Transverse colon (tissue), 4 donors: ENCODE measurements at regions not wholly inside any gene's neighbourhood (a gene's known extent, or its start where the extent isn't known, plus 50 kb on each side); places are given as distances from the start of the nearest gene placed in this dataset.

Experiments
- DNase-seq: peaks from one replicate; pipeline ENCODE4 v3.0.0-alpha.2; 2019
- H3K27ac ChIP-seq, 4 donors: fragments of 200-600 bp; sonication (generic); 2 replicates each; pipeline ENCODE4 v1.5.1; 2016 to 2018; ENCODE audit warnings: inconsistent platforms in 4 of 4
- H3K27me3 ChIP-seq: fragments of 200-600 bp; sonication (generic); 2 replicates; pipeline ENCODE4 v1.5.1; 2017; ENCODE audit warnings: inconsistent platforms
- H3K36me3 ChIP-seq, 4 donors: fragments of 200-600 bp; sonication (generic); 2 replicates each; pipeline ENCODE4 v1.5.1; 2017 to 2019; ENCODE audit warnings: inconsistent platforms in 4 of 4
- H3K4me1 ChIP-seq, 4 donors: fragments of 200-600 bp; sonication (generic); 2 replicates each; pipeline ENCODE4 v1.5.1; 2017 to 2020; ENCODE audit warnings: inconsistent platforms in 4 of 4
- H3K4me3 ChIP-seq, 4 donors: fragments of 200-600 bp; sonication (generic); 1 replicate in 1 of 4; 2 replicates in 3 of 4; pipeline versions ENCODE4 v1.5.1 to v1.6.1; 2017 to 2019; ENCODE audit warnings: inconsistent platforms in 4 of 4
- H3K9me3 ChIP-seq, 2 donors: fragments of 200-600 bp; sonication (generic); 2 replicates each; pipeline ENCODE4 v1.5.1; 2017 to 2019; ENCODE audit warnings: inconsistent platforms in 2 of 2
- CTCF ChIP-seq, 5 experiments: fragments of 200-600 bp in 3 of 5; fragments of 450-650 bp in 2 of 5; sonication (generic) in 3 of 5; IDR thresholded peaks; 1 replicate in 2 of 5; 2 replicates in 3 of 5; pipeline ENCODE4 v1.5.1; 2016 to 2017; ENCODE audit warnings: antibody characterized with exemption in 5 of 5, inconsistent platforms in 3 of 5, mild to moderate bottlenecking in 2 of 5, moderate library complexity in 1 of 5
- EP300 ChIP-seq: sonication (generic); formaldehyde crosslinking; IDR thresholded peaks from one replicate; pipeline ENCODE4 v1.6.1; 2017; ENCODE audit warnings: antibody characterized with exemption, low read depth
- POLR2A ChIP-seq: fragments of 450-650 bp; IDR thresholded peaks from one replicate; pipeline ENCODE4 v1.6.1; 2016; ENCODE audit warnings: antibody characterized with exemption, mild to moderate bottlenecking, moderate library complexity
- POLR2AphosphoS5 ChIP-seq, 3 donors: sonication (generic); formaldehyde crosslinking; IDR thresholded peaks; one replicate each; pipeline ENCODE4 v1.6.1; 2016; ENCODE audit warnings: antibody characterized with exemption in 3 of 3
- WGBS, 2 donors: methylation state at CpG; one replicate each; pipeline ENCODE4 v1.1.5; 2018; ENCODE audit warnings: low coverage in 1 of 2; 5-methylcytosine and 5-hydroxymethylcytosine counted together
- in situ Hi-C, 4 donors: fragments of 200-750 bp; cut with MboI; loops; one replicate each; pipeline versions ENCODE4 v1.15.0 to v1.15.1; 2017; ENCODE audit warnings: low sequenced_read_pairs in 3 of 4, low pct_ligation_motif_present in 1 of 4, low pct_unique_long_range_greater_than_20kb in 1 of 4
- intact Hi-C: fragments of 100-400 bp; cut with DNase I; formaldehyde crosslinking; loops from one replicate; pipeline ENCODE4 v1.15.1; 2023; ENCODE audit warnings: low total_unique reads

- intact Hi-C loops (no loop called here), in situ Hi-C loops (no loop called here)
- Histone ChIP-seq H3K9me3 (no peaks in the 10 kb centered on the region), H3K27me3 (no peaks in the 10 kb centered on the region), H3K4me3 (no peak overlapping the region), H3K27ac (no peak overlapping the region), H3K4me1 (no peaks in the 10 kb centered on the region), H3K36me3 (no peaks in the 10 kb centered on the region)
- no peak for DNase-seq
- no peak for TF ChIP-seq EP300
- TF ChIP-seq CTCF (IDR thresholded peaks at IDR 0.05), result no peak
- TF ChIP-seq POLR2A, result no peak
- TF ChIP-seq POLR2AphosphoS5 (IDR thresholded peaks at IDR 0.05), result no peak
- 88% methylated on average over 10 of the region's 10 CpGs; no CpG with 5 or more reads in 1 of the 2 donors for WGBS, 2 donors
Observed at GRCh38 chr6:169084067-169084466, 169.6 kb downstream of the THBS2 start.

GRCh38 chr6:169083508-169083874, 170.2 kb downstream of the THBS2 start:
- TF ChIP-seq EP300, result no peak
- no peak for TF ChIP-seq POLR2AphosphoS5 (IDR thresholded peaks at IDR 0.05)
- no peak for TF ChIP-seq POLR2A
- TF ChIP-seq CTCF (IDR thresholded peaks at IDR 0.05), result no peak
- Histone ChIP-seq H3K27ac (no peak overlapping the region), H3K9me3 (no peaks in the 10 kb centered on the region), H3K36me3 (no peaks in the 10 kb centered on the region), H3K4me1 (no peaks in the 10 kb centered on the region), H3K27me3 (no peaks in the 10 kb centered on the region), H3K4me3 (no peak overlapping the region)
- in situ Hi-C loops, result no loop called here
- DNase-seq, result no peak
- intact Hi-C loops, result no loop called here
- 54 to 85% methylated on average over 2 to 3 of the region's 3 CpGs for WGBS, 2 donors

- intact Hi-C loops, result no loop called here
- in situ Hi-C loops, result no loop called here
- WGBS, 2 donors, result 90% methylated on average over 7 of the region's 7 CpGs; no CpG with 5 or more reads in 1 of the 2 donors
- Histone ChIP-seq H3K27me3 (no peaks in the 10 kb centered on the region), H3K4me1 (no peaks in the 10 kb centered on the region), H3K9me3 (no peaks in the 10 kb centered on the region), H3K4me3 (no peak overlapping the region), H3K36me3 (no peaks in the 10 kb centered on the region), H3K27ac (no peak overlapping the region)
- TF ChIP-seq CTCF (IDR thresholded peaks at IDR 0.05) (no peak), EP300 (no peak), POLR2AphosphoS5 (IDR thresholded peaks at IDR 0.05) (no peak), POLR2A (no peak)
- DNase-seq, result no peak
Observed at GRCh38 chr6:169082817-169083507, 170.7 kb downstream of the THBS2 start.

GRCh38 chr6:169082093-169082492, 171.6 kb downstream of the THBS2 start:
- intact Hi-C loops (no loop called here), in situ Hi-C loops (no loop called here)
- Histone ChIP-seq H3K27me3 (no peaks in the 10 kb centered on the region), H3K27ac (no peak overlapping the region), H3K36me3 (no peaks in the 10 kb centered on the region), H3K4me1 (no peaks in the 10 kb centered on the region), H3K4me3 (no peak overlapping the region), H3K9me3 (no peaks in the 10 kb centered on the region)
- DNase-seq, result no peak
- TF ChIP-seq POLR2AphosphoS5 (IDR thresholded peaks at IDR 0.05) (no peak), POLR2A (no peak), EP300 (no peak), CTCF (IDR thresholded peaks at IDR 0.05) (no peak)
- 78% methylated on average over 5 of the region's 5 CpGs; no CpG with 5 or more reads in 1 of the 2 donors for WGBS, 2 donors
